GM12878 (cell line): ENCODE measurements at regions not wholly inside any gene's neighbourhood (a gene's known extent, or its start where the extent isn't known, plus 50 kb on each side); places are given as distances from the start of the nearest gene placed in this dataset.

ENCODE experiments used
- ATAC-seq: fragments of 200-7000 bp; cut with Tn5 transposase; 3 replicates; pipeline ENCODE4 v1.9.1; 2020; ENCODE audit warnings: mild to moderate bottlenecking, moderate library complexity
- BruUV-seq: library from RNA; stranded (reverse); fragments of 400-500 nt; replicated peaks from 2 replicates; lab custom pipeline; 2021; lab: Mats Ljungman, UMichigan
- CTCF ChIA-PET: fragments of 300-600 bp; sonication (Branson Sonifier 250); formaldehyde crosslinking; extraction: SDS; loops from one replicate; lab custom pipeline; 2021; ENCODE audit warnings: inconsistent platforms; lab: Yijun Ruan, JAX
- POLR2A ChIA-PET: fragments of 350-600 bp; formaldehyde crosslinking; extraction: SDS; loops from one replicate; lab custom pipeline; 2021; ENCODE audit warnings: inconsistent platforms; lab: Charles Lee
- RAD21 ChIA-PET: fragments of 300-600 bp; sonication (Branson Sonifier 250); formaldehyde crosslinking; loops from one replicate; lab custom pipeline; 2023; ENCODE audit warnings: antibody characterized with exemption; ENCODE audit not compliant: unreplicated experiment; lab: Charles Lee
- SMC1A ChIA-PET: fragments of 300-600 bp; sonication (Branson Sonifier 250); formaldehyde crosslinking; loops from one replicate; lab custom pipeline; 2023; ENCODE audit not compliant: unreplicated experiment, uncharacterized antibody; lab: Charles Lee
- DNase-seq: peaks from one replicate; pipeline ENCODE4 v3.0.0-alpha.2; 2011; ENCODE audit warnings: low read depth, low spot score
- FAIRE-seq: peaks from 3 replicates; lab custom pipeline; 2011; peaks lifted over from hg19 to GRCh38; lab: Jason Lieb, UNC
- H2AFZ ChIP-seq: 2 replicates; pipeline ENCODE4 v1.6.0; 2011; ENCODE audit warnings: low read depth, low read length, control low read depth; ENCODE audit not compliant: control insufficient read depth
- H3K27ac ChIP-seq: 2 replicates; pipeline ENCODE4 v1.5.1; 2011; ENCODE audit warnings: control low read depth; ENCODE audit not compliant: control insufficient read depth, insufficient read depth
- H3K27me3 ChIP-seq, 2 experiments: replicated peaks in 1 of 2; 2 replicates each; pipeline versions ENCODE4 v1.6.0 to v1.6.1; 2011; ENCODE audit warnings: low read length in 1 of 2; ENCODE audit not compliant: control insufficient read depth in 2 of 2, insufficient read depth in 2 of 2
- H3K36me3 ChIP-seq, 2 experiments: 2 replicates each; pipeline ENCODE4 v1.5.1; 2011; ENCODE audit warnings: low read length in 1 of 2; ENCODE audit not compliant: control insufficient read depth in 2 of 2, insufficient read depth in 2 of 2
- H3K4me1 ChIP-seq: 2 replicates; pipeline ENCODE4 v1.6.1; 2011; ENCODE audit warnings: mild to moderate bottlenecking, low read length, moderate library complexity, mixed read lengths; ENCODE audit not compliant: control insufficient read depth, insufficient read depth
- H3K4me2 ChIP-seq: 2 replicates; pipeline ENCODE4 v1.6.0; 2011; ENCODE audit warnings: control low read depth; ENCODE audit not compliant: control insufficient read depth, insufficient read depth
- H3K4me3 ChIP-seq: fragments of 200-600 bp; sonication (generic); 2 replicates; pipeline ENCODE4 v1.5.1; 2016
- H3K79me2 ChIP-seq: 2 replicates; pipeline ENCODE4 v1.6.0; 2011; ENCODE audit warnings: low read length; ENCODE audit not compliant: control insufficient read depth, insufficient read depth
- H3K9ac ChIP-seq: 2 replicates; pipeline ENCODE4 v1.8.0; 2011; ENCODE audit warnings: low read length, control low read depth, mixed read lengths; ENCODE audit not compliant: control insufficient read depth, insufficient read depth
- H3K9me3 ChIP-seq: replicated peaks from 3 replicates; pipeline ENCODE4 v1.5.1; 2011; ENCODE audit warnings: mild to moderate bottlenecking, low read length; ENCODE audit not compliant: control insufficient read depth, insufficient read depth
- H4K20me1 ChIP-seq: 2 replicates; pipeline ENCODE4 v1.6.0; 2011; ENCODE audit not compliant: control insufficient read depth, insufficient read depth
- CEBPZ ChIP-seq: fragments of 150-350 bp; IDR thresholded peaks from 2 replicates; pipeline ENCODE4 v1.6.1; 2016; ENCODE audit warnings: low read depth, low read length
- HDAC2 ChIP-seq: fragments of 200-600 bp; sonication (generic); IDR thresholded peaks from 2 replicates; pipeline ENCODE4 v1.6.1; 2017
- IRF4 ChIP-seq: IDR thresholded peaks from 2 replicates; pipeline ENCODE4 v1.6.1; 2011; ENCODE audit warnings: low read depth, low read length
- POLR2AphosphoS5 ChIP-seq: IDR thresholded peaks from 2 replicates; pipeline ENCODE4 v1.6.1; 2011; ENCODE audit warnings: mild to moderate bottlenecking, low read length, inconsistent platforms
- RBBP5 ChIP-seq: fragments of 200-600 bp; sonication (generic); conservative IDR thresholded peaks from 2 replicates; pipeline ENCODE4 v1.6.1; 2016
- SIN3A ChIP-seq: IDR thresholded peaks from 2 replicates; pipeline ENCODE4 v1.6.1; 2012; ENCODE audit warnings: low read depth, low read length, improper control_type of control experiment
- TARDBP ChIP-seq: IDR thresholded peaks from 2 replicates; pipeline ENCODE4 v1.6.1; 2016; ENCODE audit warnings: borderline replicate concordance
- TBL1XR1 ChIP-seq: IDR thresholded peaks from 2 replicates; pipeline ENCODE4 v1.6.1; 2012; ENCODE audit warnings: low read depth, low read length, improper control_type of control experiment
- YBX1 ChIP-seq: fragments of 450-650 bp; IDR thresholded peaks from 2 replicates; pipeline ENCODE4 v1.6.1; 2016; ENCODE audit warnings: antibody characterized with exemption
- YY1 ChIP-seq: IDR thresholded peaks from 2 replicates; pipeline ENCODE4 v1.6.1; 2011; ENCODE audit warnings: low read depth, mild to moderate bottlenecking, low read length
- WGBS: methylation state at CpG from one replicate; pipeline ENCODE4 v1.1.6; 2016; ENCODE audit warnings: low lambda C conversion rate; ENCODE audit not compliant: insufficient replicate concordance, insufficient coverage; ENCODE audit errors: missing lambda C conversion rate; 5-methylcytosine and 5-hydroxymethylcytosine counted together
- in situ Hi-C: fragments of 300-500 bp; cut with MboI; formaldehyde crosslinking; loops from 9 replicates; pipeline ENCODE4 v1.14.3; 2018; ENCODE audit warnings: mixed read lengths
- intact Hi-C: fragments of 100-400 bp; cut with micrococcal nuclease; formaldehyde crosslinking; loops from one replicate; pipeline ENCODE4 v1.14.2; 2022; ENCODE audit not compliant: unreplicated experiment

- intact Hi-C loops, result no loop called here
- no peak for TF ChIP-seq SIN3A
- no peak for TF ChIP-seq YBX1
- TF ChIP-seq HDAC2, result no peak
- no peak for TF ChIP-seq YY1
- no peak for TF ChIP-seq TBL1XR1
- no peak for TF ChIP-seq TARDBP
- no peak for TF ChIP-seq CEBPZ
- no peak for TF ChIP-seq RBBP5
- TF ChIP-seq IRF4, result no peak
- no peak for TF ChIP-seq POLR2AphosphoS5
- Histone ChIP-seq H3K27ac (no peak overlapping the region), H3K9ac (no peak overlapping the region), H3K4me1 (no peaks in the 10 kb centered on the region), H3K4me2 (no peak overlapping the region), H3K4me3 (no peak overlapping the region), H3K27me3 (peaks cover 0 to 2% of the 10 kb centered on the region in 2 experiments; a peak in 1 of 4 replicates), H2AFZ (no peak overlapping the region), H4K20me1 (no peaks in the 10 kb centered on the region), H3K36me3 (no peaks in the 10 kb centered on the region), H3K79me2 (no peaks in the 10 kb centered on the region), H3K9me3 (no peaks in the 10 kb centered on the region)
- FAIRE-seq (no peak), DNase-seq (no peak), ATAC-seq (no peak)
- WGBS, result 16% methylated on average over 3 of the region's 3 CpGs
- SMC1A ChIA-PET, result no interaction called here
- CTCF ChIA-PET, result no interaction called here
- BruUV-seq, result no TSS peak
- POLR2A ChIA-PET, result no interaction called here
- RAD21 ChIA-PET, result no interaction called here
- in situ Hi-C loops, result no loop called here
Measured at GRCh38 chr9:32882705-32883104, 99.4 kb downstream of the TMEM215 start.
